ENCODE measurements at regions not wholly inside any gene's neighbourhood (a gene's known extent, or its start where the extent isn't known, plus 50 kb on each side); places are given as distances from the start of the nearest gene placed in this dataset.

DNA sequence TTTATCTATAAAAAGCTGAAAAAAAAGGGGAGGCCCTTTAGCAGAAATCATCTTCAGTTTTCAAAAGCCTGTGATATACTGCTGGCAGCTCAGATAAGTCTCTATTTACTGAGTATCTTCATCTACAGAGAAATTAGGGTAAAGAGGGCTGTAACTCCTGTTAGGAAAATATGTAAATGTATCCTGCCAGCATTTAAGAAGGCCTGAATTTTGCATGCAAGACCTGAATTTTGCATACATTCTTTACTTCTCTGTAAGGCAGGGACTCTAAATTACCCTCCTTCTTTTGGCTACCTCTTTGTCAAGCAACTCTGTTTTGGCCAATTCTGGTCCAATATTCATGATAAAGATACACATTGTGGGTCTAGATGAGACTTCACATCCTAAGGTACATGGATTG is 150.6 kb upstream of the SPACA1 start:
- Mint-ChIP-seq H3K9me3 (no peaks in the 10 kb centered on the region), H3K4me1 (ENCODE audit: low read depth in 2 of 2) (no peaks in the 10 kb centered on the region), H3K4me3 (no peak overlapping the region), H3K36me3 (ENCODE audit: insufficient read depth) (no peaks in the 10 kb centered on the region), H3K27ac (no peak overlapping the region), H3K27me3 (no peaks in the 10 kb centered on the region)
- no peak for ATAC-seq (replicated peaks)
- no peak for DNase-seq

DNA sequence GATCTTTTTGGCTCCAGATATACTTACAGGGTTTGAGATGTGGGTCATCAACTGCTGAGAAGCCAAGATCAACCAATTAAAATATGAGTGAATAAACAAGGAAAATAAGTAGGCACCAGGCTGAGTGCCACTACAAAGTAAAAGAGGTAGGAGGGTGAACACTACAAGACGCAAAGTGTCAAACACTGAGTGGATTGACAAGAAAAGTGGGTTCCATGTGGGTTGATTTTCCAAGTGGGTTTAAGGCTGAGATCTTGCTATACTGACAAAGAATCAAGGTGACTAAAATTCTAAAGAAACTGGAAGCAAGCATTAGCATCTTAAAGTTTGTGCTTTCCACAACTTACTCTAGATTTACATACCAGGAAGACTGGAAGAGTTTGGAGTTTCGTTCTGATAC is 160.4 kb upstream of the SPACA1 start:
- Mint-ChIP-seq H3K36me3 (ENCODE audit: insufficient read depth) (no peaks in the 10 kb centered on the region), H3K4me1 (ENCODE audit: low read depth in 2 of 2) (no peaks in the 10 kb centered on the region), H3K27me3 (peaks cover 0 to 16% of the 10 kb centered on the region in 2 donors), H3K9me3 (no peaks in the 10 kb centered on the region), H3K4me3 (no peak overlapping the region), H3K27ac (no peak overlapping the region)
- DNase-seq, result no peak
- no peak for ATAC-seq (replicated peaks)

DNA sequence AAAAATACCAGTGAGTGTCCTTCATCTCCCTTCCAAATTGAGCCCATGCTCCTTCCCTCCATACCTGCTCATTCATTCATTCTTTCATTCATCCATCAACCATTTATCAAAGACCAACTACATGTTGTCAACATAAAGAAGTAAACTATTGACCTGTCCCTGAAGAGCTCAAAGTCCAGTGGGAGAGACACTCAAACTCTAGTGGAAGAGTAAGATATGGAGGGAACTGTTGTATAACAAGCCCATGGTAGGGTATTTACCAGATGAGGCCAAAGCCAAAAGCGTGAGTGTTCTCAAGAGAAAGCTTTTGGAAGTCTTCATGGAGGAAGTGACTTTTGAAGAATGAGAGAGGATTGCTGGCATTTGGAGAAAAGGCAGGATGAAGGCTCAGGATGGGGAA is 163.4 kb upstream of the SPACA1 start:
- H3K27ac Mint-ChIP-seq, result no peak overlapping the region
- no peak for DNase-seq
- no peak overlapping the region for H3K4me3 Mint-ChIP-seq
- H3K27me3 Mint-ChIP-seq, result peaks cover 4 to 13% of the 10 kb centered on the region in 2 donors
- H3K9me3 Mint-ChIP-seq, result no peaks in the 10 kb centered on the region
- H3K36me3 Mint-ChIP-seq (ENCODE audit: insufficient read depth), result no peaks in the 10 kb centered on the region
- H3K4me1 Mint-ChIP-seq (ENCODE audit: low read depth in 2 of 2), result no peaks in the 10 kb centered on the region
- ATAC-seq (replicated peaks), result no peak

DNA sequence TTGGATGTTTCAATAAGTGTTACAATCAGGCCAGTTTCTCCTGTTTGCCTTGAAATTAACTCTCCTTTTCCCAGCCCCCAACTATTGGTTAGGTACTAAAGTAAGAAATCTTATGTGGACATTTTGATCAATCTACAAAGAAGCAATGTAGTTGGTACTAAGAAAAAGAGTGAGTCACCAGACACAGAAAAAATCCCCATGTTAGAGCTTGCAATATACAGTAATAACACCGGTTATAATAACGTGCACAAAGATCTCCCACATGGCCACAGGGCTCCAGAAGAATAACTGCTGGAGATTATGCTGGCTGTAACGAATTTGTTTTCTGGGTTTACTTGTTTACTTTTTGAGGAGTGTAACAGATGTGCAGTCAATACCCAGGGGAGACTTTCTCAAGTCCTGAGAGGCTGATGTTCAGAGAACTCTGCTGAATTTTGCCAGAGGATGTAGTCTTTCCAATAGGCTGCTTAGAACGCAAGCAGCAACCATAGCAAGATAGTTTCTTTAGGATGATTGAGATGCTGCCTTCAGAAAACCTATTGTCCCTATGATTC is 166.2 kb upstream of the SPACA1 start:
- Mint-ChIP-seq H3K4me3 (no peak overlapping the region), H3K27me3 (peaks cover 16 to 26% of the 10 kb centered on the region in 2 donors), H3K4me1 (ENCODE audit: low read depth in 2 of 2) (no peaks in the 10 kb centered on the region), H3K36me3 (ENCODE audit: insufficient read depth) (no peaks in the 10 kb centered on the region), H3K9me3 (no peaks in the 10 kb centered on the region), H3K27ac (no peak overlapping the region)
- ATAC-seq (replicated peaks) (no peak), DNase-seq (no peak)

DNA sequence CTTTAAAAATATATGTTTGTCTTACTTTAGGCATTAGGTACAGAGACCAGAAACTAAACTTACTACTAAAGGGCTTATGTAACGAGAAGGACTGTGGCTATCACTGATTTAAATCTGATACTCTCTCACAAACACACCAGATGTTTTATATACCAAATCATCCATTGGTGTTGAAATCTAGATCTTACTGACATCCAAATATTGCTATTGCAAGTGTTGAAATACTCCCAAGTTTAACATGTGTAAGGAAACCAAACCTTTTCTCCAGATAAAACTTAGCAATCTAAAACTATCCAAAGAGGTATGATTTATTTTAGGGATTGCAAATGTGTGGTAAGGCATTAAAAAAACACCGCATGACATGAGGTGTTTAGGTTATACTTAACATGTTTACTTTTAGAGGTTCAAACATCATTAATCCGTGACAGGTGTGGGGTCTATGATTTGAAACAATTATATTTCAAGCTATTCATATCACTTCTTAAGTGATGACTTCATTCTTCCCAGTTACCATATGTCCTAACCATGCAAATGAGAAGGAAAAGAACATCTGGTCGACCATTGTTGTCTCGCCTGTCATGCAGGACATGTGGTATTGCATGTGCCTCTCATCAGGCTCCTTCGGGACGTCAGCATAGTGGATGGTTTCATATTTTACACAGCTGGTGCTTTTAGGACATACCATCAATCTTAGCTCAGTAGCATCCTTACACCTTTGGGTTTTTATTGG is 168.3 kb upstream of the SPACA1 start:
- Mint-ChIP-seq H3K4me1 (ENCODE audit: low read depth in 2 of 2) (no peaks in the 10 kb centered on the region), H3K27me3 (peaks cover 33 to 47% of the 10 kb centered on the region in 2 donors), H3K9me3 (no peaks in the 10 kb centered on the region), H3K4me3 (no peak overlapping the region), H3K36me3 (ENCODE audit: insufficient read depth) (no peaks in the 10 kb centered on the region), H3K27ac (no peak overlapping the region)
- ATAC-seq (replicated peaks) (no peak), DNase-seq (no peak)

DNA sequence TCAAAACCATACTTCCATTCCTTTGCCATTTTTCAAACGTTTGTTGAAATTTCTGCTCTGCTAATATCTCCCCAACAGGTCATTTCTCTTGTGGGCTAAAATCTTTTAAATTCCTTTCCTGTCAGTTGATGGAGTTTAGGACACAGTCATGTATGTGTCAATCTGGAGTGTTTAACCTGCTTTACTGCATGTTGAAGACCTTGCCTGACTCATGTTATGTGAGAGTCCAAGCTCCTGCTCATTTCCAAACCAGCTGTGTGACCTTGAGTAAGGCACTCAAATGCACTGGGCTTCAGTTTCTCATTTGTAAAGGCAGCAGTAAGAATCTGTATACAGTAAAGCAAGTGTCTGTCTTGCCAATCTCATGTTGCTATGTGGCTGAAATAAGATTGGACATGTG is 171.9 kb upstream of the SPACA1 start:
- H3K4me3 Mint-ChIP-seq, result no peak overlapping the region
- peaks cover 34 to 57% of the 10 kb centered on the region in 2 donors for H3K27me3 Mint-ChIP-seq
- no peaks in the 10 kb centered on the region for H3K4me1 Mint-ChIP-seq (ENCODE audit: low read depth in 2 of 2)
- no peaks in the 10 kb centered on the region for H3K36me3 Mint-ChIP-seq (ENCODE audit: insufficient read depth)
- ATAC-seq (replicated peaks) (no peak), DNase-seq (no peak)
- no peak overlapping the region for H3K27ac Mint-ChIP-seq
- no peaks in the 10 kb centered on the region for H3K9me3 Mint-ChIP-seq

DNA sequence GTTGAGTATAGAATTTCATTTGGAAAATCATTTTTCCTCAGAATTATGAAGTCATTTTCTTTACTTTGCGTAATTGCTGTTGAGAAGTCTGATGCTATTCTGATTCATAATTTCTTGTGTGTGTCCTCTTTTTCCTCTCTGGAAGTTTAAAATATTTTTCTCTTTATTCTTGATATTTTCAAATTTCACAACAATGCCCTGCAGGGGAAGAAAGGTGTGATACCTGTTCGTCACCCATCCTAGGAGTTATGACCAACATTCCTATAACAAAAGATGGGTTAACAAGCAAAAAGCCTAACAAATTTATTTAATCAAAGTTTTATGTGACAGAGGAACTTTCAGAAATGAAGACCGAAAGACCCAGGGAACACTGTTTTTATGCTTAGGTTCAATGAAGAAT is 171.5 kb upstream of the AKIRIN2 start:
- Mint-ChIP-seq H3K27ac (no peak overlapping the region), H3K4me3 (no peak overlapping the region), H3K27me3 (peaks cover 34 to 47% of the 10 kb centered on the region in 2 donors), H3K36me3 (ENCODE audit: insufficient read depth) (no peaks in the 10 kb centered on the region), H3K4me1 (ENCODE audit: low read depth in 2 of 2) (no peaks in the 10 kb centered on the region), H3K9me3 (no peaks in the 10 kb centered on the region)
- DNase-seq (no peak), ATAC-seq (replicated peaks) (no peak)

DNA sequence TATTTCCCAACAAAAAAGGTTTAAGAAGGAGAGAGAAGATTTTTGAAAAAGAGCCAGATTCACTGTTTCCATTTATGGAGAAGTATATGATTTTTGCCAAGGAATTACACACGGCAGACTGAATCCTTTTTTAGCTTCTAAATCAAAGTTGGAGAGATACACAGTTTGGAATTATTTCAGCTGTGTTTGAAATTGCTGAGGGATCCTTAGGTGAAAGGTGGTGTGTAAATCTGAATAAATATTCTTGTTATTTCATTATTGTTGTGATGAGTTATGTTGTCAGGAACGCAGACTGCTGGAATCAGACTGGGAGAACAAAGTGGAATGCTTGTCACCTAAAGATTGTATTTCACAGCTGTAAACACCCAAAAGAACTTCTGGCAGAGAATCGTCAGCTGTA is 168.5 kb upstream of the AKIRIN2 start:
- H3K4me1 Mint-ChIP-seq (ENCODE audit: low read depth in 2 of 2), result no peaks in the 10 kb centered on the region
- H3K27ac Mint-ChIP-seq, result no peak overlapping the region
- no peaks in the 10 kb centered on the region for H3K9me3 Mint-ChIP-seq
- H3K36me3 Mint-ChIP-seq (ENCODE audit: insufficient read depth), result no peaks in the 10 kb centered on the region
- DNase-seq, result no peak
- peaks cover 38 to 44% of the 10 kb centered on the region in 2 donors for H3K27me3 Mint-ChIP-seq
- H3K4me3 Mint-ChIP-seq, result no peak overlapping the region
- no peak for ATAC-seq (replicated peaks)

DNA sequence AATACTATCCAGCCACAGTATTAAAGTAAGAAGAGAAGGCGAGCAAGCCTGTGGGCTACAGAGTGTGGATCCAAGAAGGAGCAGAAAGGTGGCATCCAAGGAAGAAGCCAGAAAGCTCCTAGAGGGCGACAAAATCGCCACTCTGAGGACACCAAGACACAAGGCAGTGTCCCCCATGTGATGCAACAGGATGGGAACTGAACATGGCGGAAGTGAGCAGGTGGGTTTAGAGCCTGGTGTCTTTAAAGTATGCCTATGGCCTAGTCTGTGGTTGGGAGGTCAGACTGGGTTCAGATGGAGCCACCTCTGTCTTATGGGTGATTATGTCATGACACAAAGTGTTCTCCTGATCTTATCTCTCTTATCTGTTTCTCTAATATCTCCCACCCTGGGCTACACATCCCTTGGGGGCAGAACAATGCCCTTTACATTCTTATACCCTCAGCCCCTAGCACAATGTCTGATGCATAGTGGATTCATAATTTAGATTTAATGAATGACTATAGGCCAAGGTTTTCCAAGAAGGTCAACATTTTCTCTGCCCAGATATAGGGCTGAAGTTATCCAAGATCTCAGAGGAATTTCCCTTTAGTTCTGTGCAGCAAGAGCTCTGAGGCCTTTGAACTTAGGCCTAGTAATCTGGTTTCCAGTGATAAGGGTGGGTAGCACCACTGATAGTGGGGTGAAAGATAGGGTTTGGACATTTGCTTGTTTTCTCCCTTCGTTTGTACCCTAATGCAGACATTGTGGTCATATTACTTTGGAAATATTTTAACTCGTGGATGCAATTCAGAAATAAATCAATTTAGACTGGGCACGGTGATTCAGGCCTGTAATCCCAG is 167.3 kb upstream of the AKIRIN2 start:
- Mint-ChIP-seq H3K4me3 (no peak overlapping the region), H3K27me3 (peaks cover 31 to 36% of the 10 kb centered on the region in 2 donors), H3K9me3 (no peaks in the 10 kb centered on the region), H3K4me1 (ENCODE audit: low read depth in 2 of 2) (no peaks in the 10 kb centered on the region), H3K27ac (no peak overlapping the region), H3K36me3 (ENCODE audit: insufficient read depth) (no peaks in the 10 kb centered on the region)
- ATAC-seq (replicated peaks) (no peak), DNase-seq (no peak)

DNA sequence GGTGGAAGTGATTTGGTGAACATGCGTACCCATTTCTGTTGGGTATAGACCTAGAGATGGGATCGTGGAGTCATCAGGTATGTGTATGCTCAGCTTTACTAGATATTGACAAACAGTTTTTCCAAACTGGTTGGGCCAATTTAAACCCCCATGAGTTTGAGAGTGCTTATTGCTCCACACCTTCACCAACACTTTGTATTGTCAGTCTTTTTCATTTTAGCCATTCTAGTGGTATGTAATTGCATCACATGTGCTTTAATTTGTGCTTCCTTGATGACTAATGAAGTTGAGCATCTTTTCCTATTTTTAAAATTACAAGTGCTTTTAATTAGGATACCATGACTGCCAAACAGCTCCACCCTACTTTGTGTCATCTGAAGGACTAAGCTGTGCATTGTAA is 158.9 kb upstream of the AKIRIN2 start:
- Mint-ChIP-seq H3K36me3 (ENCODE audit: insufficient read depth) (no peaks in the 10 kb centered on the region), H3K4me3 (no peak overlapping the region), H3K27me3 (peaks cover 20 to 24% of the 10 kb centered on the region in 2 donors), H3K27ac (no peak overlapping the region), H3K4me1 (ENCODE audit: low read depth in 2 of 2) (no peaks in the 10 kb centered on the region), H3K9me3 (peaks cover 0 to 1% of the 10 kb centered on the region in 2 donors)
- no peak for ATAC-seq (replicated peaks)
- no peak for DNase-seq

DNA sequence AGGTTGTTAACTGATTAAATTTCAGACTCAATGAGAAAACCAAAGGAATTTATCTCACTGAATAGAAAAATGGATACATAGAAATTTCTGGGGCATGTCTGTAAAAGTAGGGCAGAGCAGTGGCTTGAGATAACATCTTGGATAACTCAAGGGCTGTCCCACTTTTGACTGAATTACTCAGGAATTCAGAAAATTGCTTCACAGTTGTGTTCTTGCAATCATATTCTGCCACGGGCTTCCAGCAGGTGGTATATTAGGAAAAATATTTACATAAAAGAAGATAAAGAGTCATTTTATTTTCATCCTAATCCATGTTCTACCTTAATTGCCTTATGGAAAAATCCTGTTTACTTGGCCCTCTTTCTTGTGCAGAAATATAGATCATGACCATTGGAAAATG is 156.4 kb upstream of the AKIRIN2 start:
- peaks cover 4 to 12% of the 10 kb centered on the region in 2 donors for H3K27me3 Mint-ChIP-seq
- no peak overlapping the region for H3K4me3 Mint-ChIP-seq
- ATAC-seq (replicated peaks), result no peak
- DNase-seq, result no peak
- H3K27ac Mint-ChIP-seq, result no peak overlapping the region
- H3K9me3 Mint-ChIP-seq, result peaks cover 0 to 1% of the 10 kb centered on the region in 2 donors
- no peaks in the 10 kb centered on the region for H3K4me1 Mint-ChIP-seq (ENCODE audit: low read depth in 2 of 2)
- no peaks in the 10 kb centered on the region for H3K36me3 Mint-ChIP-seq (ENCODE audit: insufficient read depth)

DNA sequence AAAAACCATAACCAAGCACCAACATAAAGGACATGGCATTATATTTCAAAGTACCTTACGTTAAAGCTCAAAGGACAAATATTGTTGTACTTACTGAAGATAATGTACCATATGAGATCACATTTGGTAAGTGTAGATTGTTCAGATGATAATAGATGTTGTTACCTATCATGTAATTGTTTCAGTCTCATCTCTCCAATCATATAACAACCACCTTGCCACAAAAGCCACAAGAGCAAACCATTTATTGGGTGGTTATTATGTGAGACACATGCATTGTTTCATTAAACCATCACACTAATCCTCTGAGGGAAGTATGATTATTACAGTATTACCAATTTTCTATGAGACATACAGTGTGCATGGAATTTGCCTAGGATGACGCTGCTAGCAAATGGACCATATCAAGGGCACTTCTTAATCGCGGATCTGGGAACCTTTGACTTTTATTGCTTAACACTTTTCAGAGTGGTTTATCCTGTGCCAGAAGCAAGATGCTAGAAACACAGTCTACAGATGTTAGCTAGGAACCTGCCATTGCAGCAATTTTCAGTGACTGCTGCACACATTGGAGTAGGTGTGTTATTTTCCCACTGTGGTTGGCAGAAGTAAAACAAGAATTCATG is 149.8 kb upstream of the AKIRIN2 start:
- Mint-ChIP-seq H3K4me3 (no peak overlapping the region), H3K36me3 (ENCODE audit: insufficient read depth) (no peaks in the 10 kb centered on the region), H3K4me1 (ENCODE audit: low read depth in 2 of 2) (peaks cover 5 to 8% of the 10 kb centered on the region in 2 donors), H3K27ac (no peak overlapping the region), H3K9me3 (no peaks in the 10 kb centered on the region), H3K27me3 (peaks cover 0 to 16% of the 10 kb centered on the region in 2 donors)
- ATAC-seq (replicated peaks) (peak; percentile 64), DNase-seq (no peak)

DNA sequence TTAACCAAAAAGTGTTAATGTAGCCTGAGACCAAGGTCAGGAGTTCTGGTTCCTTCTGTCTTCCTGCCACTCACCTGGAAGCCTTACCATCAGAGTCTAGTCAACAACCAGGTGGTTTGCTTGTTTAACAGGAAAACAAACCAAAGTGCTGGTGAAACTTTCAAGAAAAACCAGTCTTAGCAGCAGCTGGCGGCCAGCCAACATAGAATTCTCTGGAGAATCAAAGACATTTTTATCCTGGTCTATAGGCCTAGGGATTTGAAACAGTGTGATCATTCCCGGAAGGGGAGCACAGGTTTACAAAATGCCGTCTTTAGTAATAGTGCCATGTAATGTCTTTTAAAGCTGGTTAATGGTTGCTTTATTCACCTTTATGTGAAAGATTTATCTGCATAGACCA is 146.6 kb upstream of the AKIRIN2 start:
- Mint-ChIP-seq H3K4me3 (no peak overlapping the region), H3K4me1 (ENCODE audit: low read depth in 2 of 2) (peaks cover 5 to 8% of the 10 kb centered on the region in 2 donors), H3K9me3 (no peaks in the 10 kb centered on the region), H3K27ac (no peak overlapping the region), H3K36me3 (ENCODE audit: insufficient read depth) (no peaks in the 10 kb centered on the region), H3K27me3 (peaks cover 8 to 16% of the 10 kb centered on the region in 2 donors)
- DNase-seq (no peak), ATAC-seq (replicated peaks) (no peak)

All from effector memory CD8-positive, alpha-beta T cell (primary cell).